ENCODE measurements at regions not wholly inside any gene's neighbourhood (a gene's known extent, or its start where the extent isn't known, plus 50 kb on each side); places are given as distances from the start of the nearest gene placed in this dataset.
"Not testable (repeated sequence)": the region's sequence is repeated elsewhere in the genome, so short reads cannot be mapped to it uniquely, and the experiment has no call there.

DNA sequence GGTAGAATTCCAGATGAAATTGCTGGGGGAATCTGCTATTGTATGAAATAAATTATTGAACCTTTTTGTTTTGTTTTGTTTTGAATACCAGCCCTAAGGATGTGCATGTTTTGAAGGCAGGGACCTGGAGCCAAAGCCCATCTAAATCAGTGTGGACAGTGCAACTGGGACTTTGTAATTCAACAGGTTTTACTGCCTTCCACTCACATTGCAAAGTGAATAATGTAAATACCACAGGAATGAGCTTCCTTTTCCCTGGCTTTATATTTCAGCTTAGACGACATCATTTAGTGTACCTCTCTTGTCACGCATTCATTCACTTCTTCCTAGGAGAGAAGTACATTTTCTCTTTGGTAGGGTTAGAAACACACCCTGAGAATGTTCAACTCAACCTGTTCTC, 795.0 kb downstream of the CENPC start:
- Histone ChIP-seq H3K9me3 (replicated peaks; ENCODE audit: control insufficient read depth, insufficient read depth, low read length) (no peaks in the 10 kb centered on the region), H3K9me1 (replicated peaks; ENCODE audit: control insufficient read depth, extremely low read depth, insufficient read depth, low read length) (no peaks in the 10 kb centered on the region), H3K27me3 (ENCODE audit: control insufficient read depth in 2 of 2, insufficient read depth in 2 of 2, low read length in 2 of 2) (no peaks in the 10 kb centered on the region), H3K4me1 (ENCODE audit: control insufficient read depth, extremely low read depth, insufficient read depth, low read length) (no peaks in the 10 kb centered on the region), H3K4me3 (replicated peaks in 1 of 3; ENCODE audit: insufficient read depth in 1 of 3, low read depth in 1 of 3, low read length in 3 of 3) (no peak overlapping the region), H3K27ac (ENCODE audit: insufficient read depth, low read depth, low read length) (no peak overlapping the region), H3K79me2 (ENCODE audit: control insufficient read depth, insufficient read depth, low read length) (no peaks in the 10 kb centered on the region), H3K9ac (replicated peaks; ENCODE audit: extremely low read depth, insufficient read depth, low read length) (no peak overlapping the region), H4K20me1 (replicated peaks; ENCODE audit: control insufficient read depth, extremely low read depth, insufficient read depth, low read length) (no peaks in the 10 kb centered on the region), H3K36me3 (ENCODE audit: control insufficient read depth in 2 of 2, extremely low read depth in 1 of 2, insufficient read depth in 2 of 2, low read length in 2 of 2) (no peaks in the 10 kb centered on the region), H2AFZ (ENCODE audit: low read depth, low read length) (no peak overlapping the region), H3K4me2 (ENCODE audit: insufficient read depth, low read length) (no peak overlapping the region)
- DNase-seq (ENCODE audit: low read depth, low spot score) = no peak
- no TSS peak for BruUV-seq (replicated peaks)
- TF ChIP-seq MYC (IDR thresholded peaks at IDR 0.05; ENCODE audit: low read depth, low read length) (no peak), EZH2 (IDR thresholded peaks at IDR 0.05; ENCODE audit: borderline replicate concordance, low read depth, low read length, severe bottlenecking) (no peak), JUN (IDR thresholded peaks at IDR 0.05; ENCODE audit: borderline replicate concordance, insufficient read depth, insufficient read length, low read depth) (no peak), GATA2 (IDR thresholded peaks at IDR 0.05; ENCODE audit: insufficient read depth, insufficient read length, low read depth, low read length) (no peak), POLR2AphosphoS5 (IDR thresholded peaks at IDR 0.05; ENCODE audit: insufficient read depth, low read depth, low read length) (no peak), FOS (IDR thresholded peaks at IDR 0.05; ENCODE audit: borderline replicate concordance, insufficient read depth, low read length) (no peak), POLR2A (IDR thresholded peaks at IDR 0.05; ENCODE audit: low read depth, low read length) (no peak)
- TF ChIP-seq, protein P1, sequence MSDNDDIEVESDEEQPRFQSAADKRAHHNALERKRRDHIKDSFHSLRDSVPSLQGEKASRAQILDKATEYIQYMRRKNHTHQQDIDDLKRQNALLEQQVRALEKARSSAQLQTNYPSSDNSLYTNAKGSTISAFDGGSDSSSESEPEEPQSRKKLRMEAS (IDR thresholded peaks at IDR 0.05; ENCODE audit: insufficient read depth, insufficient read length) = no peak
- TF ChIP-seq, protein P2, sequence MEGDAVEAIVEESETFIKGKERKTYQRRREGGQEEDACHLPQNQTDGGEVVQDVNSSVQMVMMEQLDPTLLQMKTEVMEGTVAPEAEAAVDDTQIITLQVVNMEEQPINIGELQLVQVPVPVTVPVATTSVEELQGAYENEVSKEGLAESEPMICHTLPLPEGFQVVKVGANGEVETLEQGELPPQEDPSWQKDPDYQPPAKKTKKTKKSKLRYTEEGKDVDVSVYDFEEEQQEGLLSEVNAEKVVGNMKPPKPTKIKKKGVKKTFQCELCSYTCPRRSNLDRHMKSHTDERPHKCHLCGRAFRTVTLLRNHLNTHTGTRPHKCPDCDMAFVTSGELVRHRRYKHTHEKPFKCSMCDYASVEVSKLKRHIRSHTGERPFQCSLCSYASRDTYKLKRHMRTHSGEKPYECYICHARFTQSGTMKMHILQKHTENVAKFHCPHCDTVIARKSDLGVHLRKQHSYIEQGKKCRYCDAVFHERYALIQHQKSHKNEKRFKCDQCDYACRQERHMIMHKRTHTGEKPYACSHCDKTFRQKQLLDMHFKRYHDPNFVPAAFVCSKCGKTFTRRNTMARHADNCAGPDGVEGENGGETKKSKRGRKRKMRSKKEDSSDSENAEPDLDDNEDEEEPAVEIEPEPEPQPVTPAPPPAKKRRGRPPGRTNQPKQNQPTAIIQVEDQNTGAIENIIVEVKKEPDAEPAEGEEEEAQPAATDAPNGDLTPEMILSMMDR (IDR thresholded peaks at IDR 0.05; ENCODE audit: extremely low read depth in 1 of 2, insufficient read depth in 1 of 2, low read depth in 1 of 2, low read length in 2 of 2) = no peak
- FAIRE-seq = no peak
- dilution Hi-C loops (cut with MboI; ENCODE audit: extremely low pct_ligation_motif_present, low sequenced_read_pairs) = no loop called here
- ChIA-PET POLR2A (no interaction called here), CTCF (no interaction called here)
- intact Hi-C loops (cut with micrococcal nuclease) = no loop called here

DNA sequence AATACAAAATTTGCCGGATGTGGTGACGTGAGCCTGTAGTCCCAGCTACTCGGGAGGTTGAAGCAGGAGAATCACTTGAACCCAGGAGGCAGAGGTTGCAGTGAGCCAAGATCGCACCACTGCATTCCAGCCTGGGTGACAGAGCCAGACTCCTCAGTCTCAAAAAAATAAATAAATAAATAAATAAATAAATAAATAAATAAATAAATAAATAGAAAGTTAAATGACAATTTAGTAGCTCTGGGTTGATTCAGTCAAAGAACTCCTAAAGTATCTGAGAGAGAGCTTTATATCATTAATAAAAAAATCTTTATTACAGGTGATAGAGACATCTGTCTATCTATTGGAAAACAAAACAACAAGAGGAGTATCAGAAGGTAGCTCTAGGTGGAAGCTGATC, 798.4 kb downstream of the CENPC start:
- H3K4me1 ChIP-seq (ENCODE audit: control insufficient read depth, extremely low read depth, insufficient read depth, low read length); H3K79me2 ChIP-seq (ENCODE audit: control insufficient read depth, insufficient read depth, low read length); DNase-seq (ENCODE audit: low read depth, low spot score); H3K27ac ChIP-seq (ENCODE audit: insufficient read depth, low read depth, low read length); H3K4me3 ChIP-seq (replicated peaks in 1 of 3; ENCODE audit: insufficient read depth in 1 of 3, low read depth in 1 of 3, low read length in 3 of 3); FAIRE-seq; H4K20me1 ChIP-seq (replicated peaks; ENCODE audit: control insufficient read depth, extremely low read depth, insufficient read depth, low read length); intact Hi-C loops (cut with micrococcal nuclease); H3K9me3 ChIP-seq (replicated peaks; ENCODE audit: control insufficient read depth, insufficient read depth, low read length); H3K9me1 ChIP-seq (replicated peaks; ENCODE audit: control insufficient read depth, extremely low read depth, insufficient read depth, low read length); BruUV-seq (replicated peaks); H3K36me3 ChIP-seq (ENCODE audit: control insufficient read depth in 2 of 2, extremely low read depth in 1 of 2, insufficient read depth in 2 of 2, low read length in 2 of 2); H2AFZ ChIP-seq (ENCODE audit: low read depth, low read length); H3K27me3 ChIP-seq (ENCODE audit: control insufficient read depth in 2 of 2, insufficient read depth in 2 of 2, low read length in 2 of 2); H3K4me2 ChIP-seq (ENCODE audit: insufficient read depth, low read length); H3K9ac ChIP-seq (replicated peaks; ENCODE audit: extremely low read depth, insufficient read depth, low read length); CTCF ChIA-PET; POLR2A ChIA-PET; dilution Hi-C loops (cut with MboI; ENCODE audit: extremely low pct_ligation_motif_present, low sequenced_read_pairs): not testable (repeated sequence)

Measured in endothelial cell of umbilical vein (primary cell).